ENCODE measurements at regions not wholly inside any gene's neighbourhood (a gene's known extent, or its start where the extent isn't known, plus 50 kb on each side); places are given as distances from the start of the nearest gene placed in this dataset.

- CTCF ChIA-PET = no interaction called here
- H3K27me3 Mint-ChIP-seq (ENCODE audit: low read depth) = no peaks in the 10 kb centered on the region
- POLR2A ChIA-PET = no interaction called here
- H3K4me1 Mint-ChIP-seq = no peaks in the 10 kb centered on the region
- no peak overlapping the region for H3K27ac Mint-ChIP-seq
- H3K36me3 Mint-ChIP-seq = no peaks in the 10 kb centered on the region
- H3K9me3 Mint-ChIP-seq = peaks cover 7% of the 10 kb centered on the region
- ATAC-seq = no peak
- no peak for DNase-seq (ENCODE audit: low spot score)
- TF ChIP-seq, protein P1, sequence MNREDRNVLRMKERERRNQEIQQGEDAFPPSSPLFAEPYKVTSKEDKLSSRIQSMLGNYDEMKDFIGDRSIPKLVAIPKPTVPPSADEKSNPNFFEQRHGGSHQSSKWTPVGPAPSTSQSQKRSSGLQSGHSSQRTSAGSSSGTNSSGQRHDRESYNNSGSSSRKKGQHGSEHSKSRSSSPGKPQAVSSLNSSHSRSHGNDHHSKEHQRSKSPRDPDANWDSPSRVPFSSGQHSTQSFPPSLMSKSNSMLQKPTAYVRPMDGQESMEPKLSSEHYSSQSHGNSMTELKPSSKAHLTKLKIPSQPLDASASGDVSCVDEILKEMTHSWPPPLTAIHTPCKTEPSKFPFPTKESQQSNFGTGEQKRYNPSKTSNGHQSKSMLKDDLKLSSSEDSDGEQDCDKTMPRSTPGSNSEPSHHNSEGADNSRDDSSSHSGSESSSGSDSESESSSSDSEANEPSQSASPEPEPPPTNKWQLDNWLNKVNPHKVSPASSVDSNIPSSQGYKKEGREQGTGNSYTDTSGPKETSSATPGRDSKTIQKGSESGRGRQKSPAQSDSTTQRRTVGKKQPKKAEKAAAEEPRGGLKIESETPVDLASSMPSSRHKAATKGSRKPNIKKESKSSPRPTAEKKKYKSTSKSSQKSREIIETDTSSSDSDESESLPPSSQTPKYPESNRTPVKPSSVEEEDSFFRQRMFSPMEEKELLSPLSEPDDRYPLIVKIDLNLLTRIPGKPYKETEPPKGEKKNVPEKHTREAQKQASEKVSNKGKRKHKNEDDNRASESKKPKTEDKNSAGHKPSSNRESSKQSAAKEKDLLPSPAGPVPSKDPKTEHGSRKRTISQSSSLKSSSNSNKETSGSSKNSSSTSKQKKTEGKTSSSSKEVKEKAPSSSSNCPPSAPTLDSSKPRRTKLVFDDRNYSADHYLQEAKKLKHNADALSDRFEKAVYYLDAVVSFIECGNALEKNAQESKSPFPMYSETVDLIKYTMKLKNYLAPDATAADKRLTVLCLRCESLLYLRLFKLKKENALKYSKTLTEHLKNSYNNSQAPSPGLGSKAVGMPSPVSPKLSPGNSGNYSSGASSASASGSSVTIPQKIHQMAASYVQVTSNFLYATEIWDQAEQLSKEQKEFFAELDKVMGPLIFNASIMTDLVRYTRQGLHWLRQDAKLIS (CRISPR knock-in tag; IDR thresholded peaks at IDR 0.05; ENCODE audit: borderline replicate concordance) = no peak
- no peak for TF ChIP-seq ESRRA (CRISPR knock-in tag; IDR thresholded peaks at IDR 0.05; ENCODE audit: borderline replicate concordance)
- TF ChIP-seq ELF4 (CRISPR knock-in tag; IDR thresholded peaks at IDR 0.05; ENCODE audit: low read depth) = no peak
- TF ChIP-seq ZBTB43 (CRISPR knock-in tag; IDR thresholded peaks at IDR 0.05) = no peak
- TF ChIP-seq OVOL2 (CRISPR knock-in tag; IDR thresholded peaks at IDR 0.05; ENCODE audit: borderline replicate concordance) = no peak
- no peak for TF ChIP-seq FOXP1 (CRISPR knock-in tag; IDR thresholded peaks at IDR 0.05; ENCODE audit: borderline replicate concordance)
- no peak for TF ChIP-seq NR3C1 (CRISPR knock-in tag; conservative IDR thresholded peaks at IDR 0.05; ENCODE audit: low read depth)
- TF ChIP-seq PREB (CRISPR knock-in tag; IDR thresholded peaks at IDR 0.05; ENCODE audit: borderline replicate concordance) = no peak
- TF ChIP-seq ZNF416 (CRISPR knock-in tag; IDR thresholded peaks at IDR 0.05) = no peak
- no peak for TF ChIP-seq FOXJ3 (CRISPR knock-in tag; IDR thresholded peaks at IDR 0.05; ENCODE audit: borderline replicate concordance)
- TF ChIP-seq, protein P2, sequence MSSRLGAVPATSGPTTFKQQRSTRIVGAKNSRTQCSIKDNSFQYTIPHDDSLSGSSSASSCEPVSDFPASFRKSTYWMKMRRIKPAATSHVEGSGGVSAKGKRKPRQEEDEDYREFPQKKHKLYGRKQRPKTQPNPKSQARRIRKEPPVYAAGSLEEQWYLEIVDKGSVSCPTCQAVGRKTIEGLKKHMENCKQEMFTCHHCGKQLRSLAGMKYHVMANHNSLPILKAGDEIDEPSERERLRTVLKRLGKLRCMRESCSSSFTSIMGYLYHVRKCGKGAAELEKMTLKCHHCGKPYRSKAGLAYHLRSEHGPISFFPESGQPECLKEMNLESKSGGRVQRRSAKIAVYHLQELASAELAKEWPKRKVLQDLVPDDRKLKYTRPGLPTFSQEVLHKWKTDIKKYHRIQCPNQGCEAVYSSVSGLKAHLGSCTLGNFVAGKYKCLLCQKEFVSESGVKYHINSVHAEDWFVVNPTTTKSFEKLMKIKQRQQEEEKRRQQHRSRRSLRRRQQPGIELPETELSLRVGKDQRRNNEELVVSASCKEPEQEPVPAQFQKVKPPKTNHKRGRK (CRISPR knock-in tag; IDR thresholded peaks at IDR 0.05; ENCODE audit: borderline replicate concordance) = no peak
- no peak overlapping the region for H3K4me3 Mint-ChIP-seq
Observed at GRCh38 chr2:155060896-155061295, 362.4 kb downstream of the KCNJ3 start.

DNA sequence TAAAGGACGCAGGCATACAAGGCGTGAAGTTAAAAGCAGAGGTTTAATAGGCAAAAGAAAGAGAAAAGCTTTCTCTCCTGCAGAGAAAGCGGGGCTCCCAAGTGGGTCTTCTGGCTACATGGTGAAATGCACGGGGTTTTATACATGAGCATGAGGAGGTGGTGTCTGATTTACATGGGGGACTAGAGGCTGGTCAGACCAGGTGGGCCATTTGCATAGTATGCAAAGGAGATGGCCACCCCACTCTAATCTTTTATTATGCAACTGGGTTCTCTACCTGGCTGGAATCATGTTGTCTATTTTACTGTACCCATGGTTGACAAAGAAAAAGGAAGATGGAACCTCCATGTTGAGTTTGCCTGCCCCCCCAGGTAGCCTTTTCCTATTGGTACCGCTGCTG, 356.2 kb downstream of the KCNJ3 start:
- Mint-ChIP-seq H3K9me3 (peaks cover 5% of the 10 kb centered on the region; the same call in 1 of the 2 replicates), H3K4me3 (no peak overlapping the region), H3K36me3 (no peaks in the 10 kb centered on the region), H3K4me1 (peaks cover 20% of the 10 kb centered on the region), H3K27me3 (ENCODE audit: low read depth) (no peaks in the 10 kb centered on the region), H3K27ac (no peak overlapping the region)
- DNase-seq (ENCODE audit: low spot score) (peak; percentile 18), ATAC-seq (peak; percentile 99)
- TF ChIP-seq ZNF121 (CRISPR knock-in tag; IDR thresholded peaks at IDR 0.05) (no peak), TCF7 (CRISPR knock-in tag; IDR thresholded peaks at IDR 0.05; ENCODE audit: low read depth) (no peak), NR3C1 (CRISPR knock-in tag; conservative IDR thresholded peaks at IDR 0.05; ENCODE audit: low read depth) (no peak)
- TF ChIP-seq, protein P1 (CRISPR knock-in tag; IDR thresholded peaks at IDR 0.05; ENCODE audit: borderline replicate concordance) = no peak
- POLR2A ChIA-PET = no interaction called here
- CTCF ChIA-PET = no interaction called here
